K562 (cell line): ENCODE measurements at regions not wholly inside any gene's neighbourhood (a gene's known extent, or its start where the extent isn't known, plus 50 kb on each side); places are given as distances from the start of the nearest gene placed in this dataset.

Experiments
- ATAC-seq: fragments of 200-7000 bp; cut with Tn5 transposase; 3 replicates; pipeline ENCODE4 v1.9.1; 2020; ENCODE audit warnings: moderate library complexity
- BruUV-seq: library from RNA; stranded (reverse); fragments of 400-500 nt; replicated peaks from 2 replicates; lab custom pipeline; 2021; lab: Mats Ljungman, UMichigan
- CTCF ChIA-PET: fragments of 300-600 bp; formaldehyde crosslinking; extraction: SDS; loops from one replicate; lab custom pipeline; 2021; ENCODE audit warnings: low intra/inter-chr PET ratio; lab: Yijun Ruan, JAX
- POLR2A ChIA-PET: fragments of 300-600, 350-650 bp; sonication (Branson Sonifier 250); formaldehyde crosslinking; extraction: SDS; loops from one replicate; lab custom pipeline; 2021; ENCODE audit warnings: antibody characterized with exemption, inconsistent platforms; lab: Yijun Ruan, JAX
- DNase-seq, 4 experiments: peaks; one replicate each; pipeline versions ENCODE4 v3.0.0 to v3.0.0-alpha.2; 2011 to 2018; ENCODE audit warnings: low spot score in 3 of 4, mixed read lengths in 3 of 4; ENCODE audit errors: extremely low read depth in 1 of 4
- FAIRE-seq: peaks from 2 replicates; lab custom pipeline; 2011; peaks lifted over from hg19 to GRCh38; lab: Jason Lieb, UNC
- H2AFZ ChIP-seq: 2 replicates; pipeline ENCODE4 v1.6.0; 2011; ENCODE audit warnings: low read depth, low read length, control low read depth, inconsistent platforms
- H3K27ac ChIP-seq: fragments of 200-600 bp; 3 replicates; pipeline ENCODE4 v1.8.0; 2011; ENCODE audit warnings: low read depth, mild to moderate bottlenecking, control low read depth, inconsistent platforms, low read length, moderate library complexity, mixed read lengths; ENCODE audit errors: extremely low read depth
- H3K27me3 ChIP-seq, 2 experiments: fragments of 300-600 bp in 1 of 2; 2 replicates in 1 of 2; 3 replicates in 1 of 2; pipeline versions ENCODE4 v1.6.0 to v1.8.0; 2011; ENCODE audit warnings: inconsistent platforms in 2 of 2, low read length in 2 of 2, mild to moderate bottlenecking in 1 of 2, mixed read lengths in 1 of 2, moderate library complexity in 1 of 2; ENCODE audit not compliant: control insufficient read depth in 2 of 2, insufficient read depth in 2 of 2
- H3K36me3 ChIP-seq: fragments of 300-600 bp; 3 replicates; pipeline ENCODE4 v1.8.0; 2011; ENCODE audit warnings: mild to moderate bottlenecking, low read length, inconsistent platforms; ENCODE audit not compliant: control insufficient read depth, insufficient read depth
- H3K4me1 ChIP-seq, 2 experiments: fragments of 200-600 bp in 1 of 2; replicated peaks in 1 of 2; 2 replicates in 1 of 2; 3 replicates in 1 of 2; pipeline versions ENCODE4 v1.5.1 to v1.8.0; 2011; ENCODE audit warnings: inconsistent platforms in 2 of 2, low read length in 2 of 2, mild to moderate bottlenecking in 1 of 2, mixed read lengths in 1 of 2, moderate library complexity in 1 of 2; ENCODE audit not compliant: control insufficient read depth in 2 of 2, insufficient read depth in 2 of 2
- H3K4me2 ChIP-seq: 2 replicates; pipeline ENCODE4 v1.6.1; 2011; ENCODE audit warnings: low read length, control low read depth, inconsistent platforms, mixed read lengths; ENCODE audit not compliant: insufficient read depth
- H3K4me3 ChIP-seq: fragments of 200-600 bp; sonication (generic), shearing (Covaris generic); 2 replicates; pipeline ENCODE4 v1.5.1; 2016; ENCODE audit warnings: control low read depth, inconsistent platforms
- H3K79me2 ChIP-seq: fragments of 200-600 bp; 3 replicates; pipeline ENCODE4 v1.8.0; 2011; ENCODE audit warnings: low read length, inconsistent platforms; ENCODE audit not compliant: control insufficient read depth, insufficient read depth
- H3K9ac ChIP-seq, 2 experiments: 2 replicates each; pipeline versions ENCODE4 v1.6.0 to v1.6.1; 2011; ENCODE audit warnings: low read depth in 2 of 2, low read length in 2 of 2, control low read depth in 1 of 2, inconsistent platforms in 1 of 2, mild to moderate bottlenecking in 1 of 2, mixed read lengths in 1 of 2; ENCODE audit not compliant: insufficient read depth in 1 of 2
- H3K9me1 ChIP-seq: one replicate; pipeline ENCODE4 v1.6.0; 2011; ENCODE audit warnings: inconsistent platforms, mild to moderate bottlenecking, low read length, moderate library complexity; ENCODE audit not compliant: control insufficient read depth, insufficient read depth
- H3K9me3 ChIP-seq: replicated peaks from 2 replicates; pipeline ENCODE4 v1.5.1; 2011; ENCODE audit warnings: low read depth, low read length, inconsistent platforms; ENCODE audit not compliant: control insufficient read depth, insufficient read depth
- H4K20me1 ChIP-seq: replicated peaks from 2 replicates; pipeline ENCODE4 v1.6.1; 2011; ENCODE audit warnings: low read length, inconsistent platforms, mixed read lengths; ENCODE audit not compliant: control insufficient read depth, insufficient read depth
- BRF1 ChIP-seq: IDR thresholded peaks from 3 replicates; pipeline ENCODE4 v1.6.1; 2011; ENCODE audit warnings: borderline replicate concordance, mild to moderate bottlenecking; ENCODE audit not compliant: insufficient read length; ENCODE audit errors: extremely low read depth
- CAMTA2 ChIP-seq: fragments of 250-450 bp; sonication (Bioruptor Pico); conservative IDR thresholded peaks from 2 replicates; pipeline ENCODE4 v1.5.1; 2022
- GTF2E2 ChIP-seq: fragments of 200-800 bp; sonication (Bioruptor generic); IDR thresholded peaks from 2 replicates; pipeline ENCODE4 v1.6.1; 2016; ENCODE audit warnings: missing genetic modification characterization, missing compliant biosample characterization
- TRIM24 ChIP-seq, 2 experiments: fragments of 450-650 bp; IDR thresholded peaks; 2 replicates each; pipeline ENCODE4 v1.6.1; 2016
- YBX1 ChIP-seq: fragments of 450-650 bp; IDR thresholded peaks from 2 replicates; pipeline ENCODE4 v1.7.1; 2016; ENCODE audit warnings: mild to moderate bottlenecking
- WGBS: fragments of 100-300 bp; shearing (Covaris generic); methylation state at CpG from one replicate; pipeline ENCODE4 v1.1.6; 2016; ENCODE audit warnings: low coverage, mixed read lengths; ENCODE audit not compliant: insufficient coverage; ENCODE audit errors: missing lambda C conversion rate; 5-methylcytosine and 5-hydroxymethylcytosine counted together
- in situ Hi-C: fragments of 300-500 bp; cut with MboI; formaldehyde crosslinking; loops from 4 replicates; pipeline ENCODE4 v1.15.0; 2018; ENCODE audit warnings: inconsistent platforms, mixed read lengths
- intact Hi-C: fragments of 100-400 bp; cut with micrococcal nuclease; formaldehyde crosslinking; loops from 2 replicates; pipeline ENCODE4 v1.14.2; 2022
- TF ChIP-seq, protein P1 (sequence below), 2 experiments: fragments of 450-650 bp in 1 of 2; sonication (generic) in 1 of 2; formaldehyde crosslinking in 1 of 2; IDR thresholded peaks in 1 of 2; conservative IDR thresholded peaks in 1 of 2; 2 replicates each; pipeline versions ENCODE4 v1.6.1 to v1.8.1; 2016 to 2023; ENCODE audit warnings: mild to moderate bottlenecking in 2 of 2, moderate library complexity in 2 of 2, inconsistent platforms in 1 of 2, missing genetic modification reagents in 1 of 2
- TF ChIP-seq, protein P2 (sequence below): fragments of 250-450 bp; sonication (Bioruptor Pico); IDR thresholded peaks from 2 replicates; pipeline ENCODE4 v1.8.0; 2022; ENCODE audit warnings: inconsistent platforms

DNA sequence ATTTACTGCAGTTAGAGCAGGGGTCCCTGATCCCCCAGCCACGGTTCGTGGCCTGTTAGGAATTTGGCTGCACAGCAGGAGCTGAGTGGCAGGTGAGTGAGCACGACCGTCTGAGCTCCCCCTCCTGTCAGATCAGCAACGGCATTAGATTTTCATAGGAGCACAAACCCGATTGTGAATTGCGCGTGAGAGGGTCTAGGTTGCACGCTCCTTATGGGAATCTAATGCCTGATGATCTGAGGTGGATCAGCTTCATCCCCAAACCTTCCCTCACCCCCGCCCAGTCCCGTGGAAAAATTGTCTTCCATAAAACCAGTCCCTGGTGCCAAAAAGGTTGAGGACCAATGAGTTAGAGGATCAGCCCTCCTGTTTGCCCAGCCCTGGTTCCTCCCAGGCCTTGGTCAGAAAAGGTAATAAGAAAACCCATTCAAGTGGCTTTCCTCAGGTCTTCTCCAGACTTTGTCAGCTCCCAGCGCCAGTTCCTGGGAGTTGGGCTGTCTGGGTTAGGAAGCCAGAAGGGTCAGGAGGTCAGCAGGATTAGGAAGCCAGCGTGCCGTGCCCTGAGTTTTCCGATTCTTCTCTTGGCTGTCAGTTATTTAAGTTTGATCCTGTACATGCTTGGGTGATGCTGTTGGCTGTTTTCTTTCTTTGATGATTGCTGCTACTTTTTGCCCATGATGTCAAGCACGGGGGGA, 139.9 kb upstream of the PMEPA1 start:
- in situ Hi-C loops (no loop called here), intact Hi-C loops (loop anchor here (10.0 kb wide), 1 partner anchor 195 kb away; no protein-coding TSS in a partner anchor)
- ChIA-PET CTCF (no interaction called here), POLR2A (interaction anchor here (0.6 kb wide), 1 partner anchor 1656 kb away, joined by 3 read pairs; no protein-coding TSS in a partner anchor)
- TF ChIP-seq CAMTA2 (CRISPR knock-in tag) (no peak), BRF1 (no peak), YBX1 (no peak), TRIM24 (IDR thresholded peaks at IDR 0.05) (no peak), GTF2E2 (tag) (no peak)
- TF ChIP-seq, protein P1, sequence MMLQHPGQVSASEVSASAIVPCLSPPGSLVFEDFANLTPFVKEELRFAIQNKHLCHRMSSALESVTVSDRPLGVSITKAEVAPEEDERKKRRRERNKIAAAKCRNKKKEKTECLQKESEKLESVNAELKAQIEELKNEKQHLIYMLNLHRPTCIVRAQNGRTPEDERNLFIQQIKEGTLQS (IDR thresholded peaks at IDR 0.05), result no peak
- TF ChIP-seq, protein P1 (CRISPR knock-in tag; conservative IDR thresholded peaks at IDR 0.05), result no peak
- TF ChIP-seq, protein P2, sequence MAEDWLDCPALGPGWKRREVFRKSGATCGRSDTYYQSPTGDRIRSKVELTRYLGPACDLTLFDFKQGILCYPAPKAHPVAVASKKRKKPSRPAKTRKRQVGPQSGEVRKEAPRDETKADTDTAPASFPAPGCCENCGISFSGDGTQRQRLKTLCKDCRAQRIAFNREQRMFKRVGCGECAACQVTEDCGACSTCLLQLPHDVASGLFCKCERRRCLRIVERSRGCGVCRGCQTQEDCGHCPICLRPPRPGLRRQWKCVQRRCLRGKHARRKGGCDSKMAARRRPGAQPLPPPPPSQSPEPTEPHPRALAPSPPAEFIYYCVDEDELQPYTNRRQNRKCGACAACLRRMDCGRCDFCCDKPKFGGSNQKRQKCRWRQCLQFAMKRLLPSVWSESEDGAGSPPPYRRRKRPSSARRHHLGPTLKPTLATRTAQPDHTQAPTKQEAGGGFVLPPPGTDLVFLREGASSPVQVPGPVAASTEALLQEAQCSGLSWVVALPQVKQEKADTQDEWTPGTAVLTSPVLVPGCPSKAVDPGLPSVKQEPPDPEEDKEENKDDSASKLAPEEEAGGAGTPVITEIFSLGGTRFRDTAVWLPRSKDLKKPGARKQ (CRISPR knock-in tag), result no peak
- H2AFZ ChIP-seq, result no peak overlapping the region
- ATAC-seq (no peak), DNase-seq (no peak), FAIRE-seq (no peak)
- H3K9me1 ChIP-seq, result no peaks in the 10 kb centered on the region
- no peaks in the 10 kb centered on the region for H3K79me2 ChIP-seq
- H3K9ac ChIP-seq, result no peak overlapping the region
- peaks cover 3% of the 10 kb centered on the region; the same call in 1 of the 2 replicates for H4K20me1 ChIP-seq
- no peaks in the 10 kb centered on the region for H3K4me1 ChIP-seq
- no peak overlapping the region for H3K27ac ChIP-seq
- no peak overlapping the region for H3K4me3 ChIP-seq
- H3K9me3 ChIP-seq, result no peaks in the 10 kb centered on the region
- H3K36me3 ChIP-seq, result no peaks in the 10 kb centered on the region
- H3K4me2 ChIP-seq, result no peak overlapping the region
- H3K27me3 ChIP-seq, result no peaks in the 10 kb centered on the region
- no TSS peak for BruUV-seq
- 2% methylated on average over 16 of the region's 16 CpGs for WGBS
